DMS153 treated with DMSO at 0.1 percent for 48 hours (cell line): ENCODE measurements at regions not wholly inside any gene's neighbourhood (a gene's known extent, or its start where the extent isn't known, plus 50 kb on each side); places are given as distances from the start of the nearest gene placed in this dataset.

Experiments used
- DNase-seq: peaks from one replicate; lab custom pipeline; 2025; ENCODE audit not compliant: unreplicated experiment; lab: John Stamatoyannopoulos, UW

DNA sequence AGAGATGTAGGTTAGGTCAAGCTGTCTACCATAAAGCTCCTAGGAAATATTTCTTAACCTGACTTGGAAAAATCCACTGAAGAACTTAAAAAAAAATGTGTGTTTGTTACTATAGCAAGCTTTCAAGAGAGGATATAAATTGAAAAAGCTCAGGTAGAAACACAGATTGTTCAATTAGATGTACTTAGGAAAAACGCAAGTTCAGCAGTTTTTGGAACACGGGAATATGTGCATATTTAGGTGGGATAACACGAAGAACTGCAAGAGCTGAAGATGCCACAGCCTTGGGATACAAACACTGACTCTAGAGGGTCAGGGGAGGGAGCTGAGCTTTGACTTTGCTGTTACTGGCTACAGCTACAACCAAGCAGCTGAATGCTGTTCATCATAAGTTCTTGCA is 77.8 kb upstream of the FSHB start:
- no peak for DNase-seq

DNA sequence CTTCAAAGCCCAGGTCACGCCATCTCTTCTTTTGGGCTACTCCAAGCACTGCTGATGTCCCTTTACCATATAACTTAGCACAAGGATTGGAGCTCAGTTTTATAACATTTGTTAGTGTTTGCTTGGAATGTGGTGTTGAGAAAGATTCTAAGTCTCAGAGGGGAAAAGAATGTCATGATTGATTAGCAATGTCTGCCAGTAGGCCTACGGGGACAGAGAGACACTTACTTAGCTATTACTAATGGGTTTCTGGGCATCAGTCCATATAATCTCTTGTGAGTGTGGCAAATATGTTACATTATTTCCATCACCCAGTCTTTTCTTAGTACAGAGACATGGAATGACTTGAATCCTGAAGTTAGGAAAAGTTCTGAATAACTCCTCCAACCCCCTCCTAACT is 75.4 kb upstream of the FSHB start:
- DNase-seq = no peak

DNA sequence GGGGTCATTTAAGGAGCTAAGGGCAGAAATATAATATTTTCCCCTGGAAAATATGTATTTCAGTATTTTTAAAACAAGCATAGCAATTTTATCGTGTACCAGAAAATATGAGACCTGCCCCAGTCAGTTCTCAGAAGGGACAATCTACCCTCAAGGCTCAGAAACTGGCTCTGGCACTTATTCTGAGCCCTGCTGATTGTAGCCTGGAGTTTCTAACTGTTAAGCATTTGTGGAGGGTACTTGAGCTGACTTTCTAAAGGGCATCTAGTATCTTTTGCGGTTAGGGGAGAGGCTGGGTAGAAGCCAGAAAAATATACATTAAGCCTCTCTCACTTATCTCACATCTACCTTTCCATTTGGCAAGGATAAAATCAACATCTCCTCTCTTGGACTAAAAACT is 71.3 kb upstream of the FSHB start:
- no peak for DNase-seq

DNA sequence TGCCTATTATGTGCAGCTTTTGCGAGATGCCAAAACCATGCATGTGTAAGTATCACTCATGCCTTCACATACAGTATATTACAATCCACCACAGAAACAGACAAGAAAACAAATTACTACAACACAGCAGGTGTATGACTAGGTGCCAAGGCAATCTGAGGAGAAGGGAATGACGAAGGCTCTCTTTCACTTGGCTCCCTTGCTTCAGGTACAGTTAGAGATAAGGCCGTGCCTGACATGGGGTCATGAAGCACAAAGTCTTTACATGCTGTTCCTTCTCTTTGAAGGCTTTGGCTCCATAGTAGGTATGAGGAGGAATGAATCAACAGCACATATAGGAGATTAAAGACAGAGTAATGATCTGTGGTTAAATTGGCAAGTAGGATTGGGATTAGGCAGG is 65.2 kb upstream of the FSHB start:
- no peak for DNase-seq

DNA sequence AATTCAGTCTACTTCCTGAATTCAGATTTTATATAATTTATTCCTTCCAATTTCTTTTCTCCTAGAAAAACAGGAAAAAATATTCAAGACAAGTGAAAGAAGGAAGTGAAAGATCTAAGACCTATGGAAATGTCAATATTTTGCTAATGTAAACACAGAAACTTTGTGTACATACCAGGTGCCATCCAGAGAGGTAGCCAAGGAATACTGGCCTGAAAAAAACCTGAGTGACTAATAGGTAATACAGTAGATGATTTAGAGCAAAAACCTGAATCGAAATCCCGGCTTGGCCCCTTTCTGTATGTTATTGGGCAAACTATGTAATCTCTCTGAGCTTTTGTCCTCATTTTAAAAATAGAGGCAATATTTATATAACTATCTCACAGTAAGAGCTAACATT is 59.2 kb upstream of the FSHB start:
- no peak for DNase-seq

DNA sequence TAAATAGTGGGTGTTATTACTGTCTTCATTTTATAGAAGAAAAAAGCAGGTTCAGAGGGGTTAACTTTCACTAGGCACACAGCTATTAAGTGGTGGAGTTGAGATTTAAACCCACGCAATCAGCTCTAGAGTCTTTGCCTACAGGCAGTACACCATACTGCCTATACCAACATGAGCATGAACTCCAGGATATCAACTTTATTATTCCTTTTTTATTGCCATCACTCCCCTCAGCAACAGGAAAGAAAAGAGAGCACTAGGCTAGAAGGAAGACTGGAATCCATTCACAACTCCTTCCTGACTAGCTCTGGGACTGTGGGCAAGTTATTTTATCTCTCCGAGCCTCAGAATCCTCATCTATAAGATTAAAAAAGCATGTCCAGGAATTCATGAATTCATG is 58.7 kb upstream of the FSHB start:
- no peak for DNase-seq

DNA sequence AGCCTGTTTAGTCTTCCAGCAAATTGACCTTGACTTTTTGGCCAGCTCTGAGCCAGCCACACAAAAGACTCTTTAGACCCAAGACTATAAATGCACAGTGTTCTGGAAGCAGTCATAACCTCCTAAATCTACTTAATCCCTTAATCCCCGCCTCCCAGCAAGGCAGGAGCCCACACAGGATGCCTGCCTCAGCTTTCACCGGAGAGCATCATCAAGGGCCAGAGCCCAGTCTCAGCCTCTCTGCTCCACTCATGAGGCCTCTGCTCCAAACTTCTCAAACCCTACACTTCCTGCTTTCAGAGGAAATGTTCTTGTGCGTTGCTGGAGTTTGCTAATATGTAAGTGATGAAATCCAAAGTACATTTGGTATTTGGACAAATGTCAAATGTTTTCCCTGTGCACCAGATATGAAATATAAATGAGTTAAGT is 57.9 kb upstream of the FSHB start:
- DNase-seq = no peak

DNA sequence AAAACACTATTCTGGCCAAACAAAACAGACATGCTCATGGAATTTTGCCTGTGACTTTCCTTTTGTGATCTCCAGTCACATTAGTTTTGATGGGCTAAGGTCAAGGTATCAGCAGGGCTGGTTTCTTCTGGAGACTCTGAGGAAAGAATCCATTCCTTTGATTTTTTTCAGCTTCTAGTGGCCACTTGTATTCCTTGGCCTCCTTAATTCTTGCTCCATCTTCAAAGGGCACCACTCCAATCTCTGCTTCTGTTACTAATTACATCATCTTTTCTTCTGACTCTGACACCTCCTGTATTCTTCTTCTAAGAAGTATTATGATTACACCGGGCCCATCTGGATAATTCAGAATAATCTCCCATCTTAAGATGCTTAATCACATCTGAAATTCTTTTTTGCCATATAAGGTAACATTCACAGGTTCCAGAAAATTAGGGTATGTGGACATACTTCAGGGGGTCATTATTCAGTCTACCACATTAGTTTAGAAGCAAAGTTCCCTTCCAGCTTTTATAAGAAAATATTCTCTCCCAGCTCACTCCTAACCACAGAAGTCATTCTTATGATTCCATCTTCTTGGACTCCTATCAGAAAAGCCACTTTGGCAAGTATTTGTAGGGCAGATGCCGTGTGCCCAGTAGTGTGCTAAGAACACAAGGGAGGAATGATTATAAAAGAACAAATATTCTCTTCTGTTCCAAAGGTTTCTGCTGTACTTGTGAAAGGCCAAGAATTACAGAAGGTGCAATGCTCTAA is 56.4 kb upstream of the FSHB start:
- no peak for DNase-seq
